Fibroblast of lung (primary cell): ENCODE measurements at regions not wholly inside any gene's neighbourhood (a gene's known extent, or its start where the extent isn't known, plus 50 kb on each side); places are given as distances from the start of the nearest gene placed in this dataset.

Source experiments
- DNase-seq, 2 donors: peaks; one replicate each; pipeline versions ENCODE4 v3.0.0 to v3.0.0-alpha.2; 2010; ENCODE audit warnings: low read depth in 2 of 2
- H2AFZ ChIP-seq: 2 replicates; pipeline ENCODE4 v1.5.1; 2012; ENCODE audit warnings: low read length, control low read depth, inconsistent platforms
- H3K27ac ChIP-seq: 2 replicates; pipeline ENCODE4 v1.5.1; 2011; ENCODE audit warnings: low read length, control low read depth; ENCODE audit not compliant: insufficient read depth
- H3K27me3 ChIP-seq: 2 replicates; pipeline ENCODE4 v1.5.1; 2011; ENCODE audit warnings: mild to moderate bottlenecking, low read length; ENCODE audit not compliant: control insufficient read depth, insufficient read depth
- H3K36me3 ChIP-seq: 2 replicates; pipeline ENCODE4 v1.5.1; 2011; ENCODE audit warnings: low read length; ENCODE audit not compliant: control insufficient read depth, insufficient read depth
- H3K4me1 ChIP-seq: 2 replicates; pipeline ENCODE4 v1.5.1; 2011; ENCODE audit warnings: low read length; ENCODE audit not compliant: control insufficient read depth, insufficient read depth; ENCODE audit errors: extremely low read depth
- H3K4me2 ChIP-seq: 2 replicates; pipeline ENCODE4 v1.5.1; 2011; ENCODE audit warnings: low read length, control low read depth; ENCODE audit not compliant: insufficient read depth; ENCODE audit errors: extremely low read depth
- H3K4me3 ChIP-seq, 4 experiments: fragments of 200-600 bp in 1 of 4; sonication (generic) in 1 of 4; replicated peaks in 1 of 4; 2 replicates each; pipeline ENCODE4 v1.5.1; 2011 to 2016; ENCODE audit warnings: low read length in 4 of 4, low read depth in 3 of 4, mild to moderate bottlenecking in 3 of 4, control low read depth in 2 of 4, inconsistent platforms in 1 of 4, mixed read lengths in 1 of 4; ENCODE audit not compliant: insufficient read depth in 1 of 4; ENCODE audit errors: control extremely low read depth in 1 of 4
- H3K79me2 ChIP-seq: 2 replicates; pipeline ENCODE4 v1.5.1; 2012; ENCODE audit warnings: mild to moderate bottlenecking, low read length, inconsistent platforms; ENCODE audit not compliant: control insufficient read depth, insufficient read depth
- H3K9ac ChIP-seq: 2 replicates; pipeline ENCODE4 v1.5.1; 2011; ENCODE audit warnings: mild to moderate bottlenecking, low read length, control low read depth; ENCODE audit not compliant: insufficient read depth
- H3K9me3 ChIP-seq: 2 replicates; pipeline ENCODE4 v1.5.1; 2012; ENCODE audit warnings: low read depth, low read length; ENCODE audit not compliant: control insufficient read depth, insufficient read depth
- H4K20me1 ChIP-seq: 2 replicates; pipeline ENCODE4 v1.5.1; 2011; ENCODE audit warnings: low read length; ENCODE audit not compliant: control insufficient read depth, insufficient read depth; ENCODE audit errors: extremely low read depth
- CTCF ChIP-seq, 2 donors: IDR thresholded peaks in 1 of 2; conservative IDR thresholded peaks in 1 of 2; 1 replicate in 1 of 2; 2 replicates in 1 of 2; pipeline ENCODE4 v1.5.1; 2011 to 2012; ENCODE audit warnings: low read length in 2 of 2, control low read depth in 1 of 2, inconsistent platforms in 1 of 2, low read depth in 1 of 2, mild to moderate bottlenecking in 1 of 2
- EZH2 ChIP-seq: IDR thresholded peaks from 2 replicates; pipeline ENCODE4 v1.5.1; 2012; ENCODE audit warnings: low read length, control low read depth, mild to moderate bottlenecking; ENCODE audit errors: missing control alignments

GRCh38 chr4:3703677-3704521, 62.3 kb upstream of the ADRA2C start:
- Histone ChIP-seq H3K27me3 (peaks cover 6% of the 10 kb centered on the region), H3K79me2 (no peaks in the 10 kb centered on the region), H3K4me1 (no peaks in the 10 kb centered on the region), H3K4me2 (no peak overlapping the region), H3K4me3 (no peak overlapping the region), H3K27ac (no peak overlapping the region), H3K9ac (no peak overlapping the region), H4K20me1 (no peaks in the 10 kb centered on the region), H2AFZ (no peak overlapping the region), H3K36me3 (no peaks in the 10 kb centered on the region), H3K9me3 (no peaks in the 10 kb centered on the region)
- DNase-seq = no peak
- no peak for TF ChIP-seq EZH2
- TF ChIP-seq CTCF (conservative IDR thresholded peaks at IDR 0.05 in 1 of 2, IDR thresholded peaks at IDR 0.05 in 1 of 2; ENCODE audit: low read depth in 1 of 2, low read length in 2 of 2) = no peak

DNA sequence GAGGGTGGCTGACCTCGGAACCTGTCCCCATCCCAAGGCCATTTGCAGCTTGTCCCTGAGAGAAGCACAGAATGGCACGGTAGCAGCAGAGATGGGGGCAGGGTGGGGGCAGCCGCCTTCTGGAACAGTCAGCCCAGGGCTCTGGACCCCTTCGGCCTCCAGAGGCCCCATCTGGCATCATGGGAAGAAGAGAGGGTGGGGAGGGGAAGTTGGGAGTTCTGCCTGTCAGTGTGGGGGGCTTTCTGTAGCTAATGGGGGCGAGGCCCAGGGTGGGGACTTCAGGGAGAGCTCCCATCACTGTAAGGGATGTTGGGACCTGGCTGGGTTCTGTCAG, 62.9 kb upstream of the ADRA2C start:
- Histone ChIP-seq H3K4me1 (no peaks in the 10 kb centered on the region), H3K4me3 (no peak overlapping the region), H3K9me3 (no peaks in the 10 kb centered on the region), H3K36me3 (no peaks in the 10 kb centered on the region), H3K27me3 (peaks cover 6% of the 10 kb centered on the region), H4K20me1 (no peaks in the 10 kb centered on the region), H2AFZ (no peak overlapping the region), H3K79me2 (no peaks in the 10 kb centered on the region), H3K4me2 (no peak overlapping the region), H3K27ac (no peak overlapping the region), H3K9ac (no peak overlapping the region)
- TF ChIP-seq EZH2 = no peak
- TF ChIP-seq CTCF (conservative IDR thresholded peaks at IDR 0.05 in 1 of 2, IDR thresholded peaks at IDR 0.05 in 1 of 2; ENCODE audit: low read depth in 1 of 2, low read length in 2 of 2) = no peak
- no peak for DNase-seq

GRCh38 chr4:3702561-3703221, 63.5 kb upstream of the ADRA2C start:
- no peak for DNase-seq
- no peak overlapping the region for H3K27ac ChIP-seq
- no peaks in the 10 kb centered on the region for H3K79me2 ChIP-seq
- no peaks in the 10 kb centered on the region for H4K20me1 ChIP-seq
- no peak overlapping the region for H3K4me3 ChIP-seq
- no peaks in the 10 kb centered on the region for H3K9me3 ChIP-seq
- H3K9ac ChIP-seq = no peak overlapping the region
- H3K4me2 ChIP-seq = no peak overlapping the region
- no peaks in the 10 kb centered on the region for H3K4me1 ChIP-seq
- TF ChIP-seq CTCF (conservative IDR thresholded peaks at IDR 0.05 in 1 of 2, IDR thresholded peaks at IDR 0.05 in 1 of 2; ENCODE audit: low read depth in 1 of 2, low read length in 2 of 2) (no peak), EZH2 (no peak)
- no peak overlapping the region for H2AFZ ChIP-seq
- no peaks in the 10 kb centered on the region for H3K36me3 ChIP-seq
- H3K27me3 ChIP-seq = peaks cover 6% of the 10 kb centered on the region
